Fibroblast of mammary gland (primary cell): ENCODE measurements at regions not wholly inside any gene's neighbourhood (a gene's known extent, or its start where the extent isn't known, plus 50 kb on each side); places are given as distances from the start of the nearest gene placed in this dataset.

Experiments used
- DNase-seq: peaks from one replicate; pipeline ENCODE4 v3.0.0-alpha.2; 2010; ENCODE audit warnings: low read depth
- H3K4me3 ChIP-seq: 2 replicates; pipeline ENCODE4 v1.5.1; 2011; ENCODE audit warnings: low read depth, mild to moderate bottlenecking, low read length, moderate library complexity; ENCODE audit not compliant: control insufficient read depth
- CTCF ChIP-seq: conservative IDR thresholded peaks from 2 replicates; pipeline ENCODE4 v1.5.1; 2011; ENCODE audit warnings: low read depth, low read length, inconsistent platforms; ENCODE audit not compliant: control insufficient read depth, insufficient read depth

- no peak overlapping the region for H3K4me3 ChIP-seq
- no peak for DNase-seq
- TF ChIP-seq CTCF, result no peak
These were observed 159.6 kb downstream of the ATPSCKMT start for GRCh38 chr5:10090074-10090473.

- no peak for TF ChIP-seq CTCF
- no peak overlapping the region for H3K4me3 ChIP-seq
- no peak for DNase-seq
These were observed 164.5 kb downstream of the ATPSCKMT start for GRCh38 chr5:10085185-10085584.

DNA sequence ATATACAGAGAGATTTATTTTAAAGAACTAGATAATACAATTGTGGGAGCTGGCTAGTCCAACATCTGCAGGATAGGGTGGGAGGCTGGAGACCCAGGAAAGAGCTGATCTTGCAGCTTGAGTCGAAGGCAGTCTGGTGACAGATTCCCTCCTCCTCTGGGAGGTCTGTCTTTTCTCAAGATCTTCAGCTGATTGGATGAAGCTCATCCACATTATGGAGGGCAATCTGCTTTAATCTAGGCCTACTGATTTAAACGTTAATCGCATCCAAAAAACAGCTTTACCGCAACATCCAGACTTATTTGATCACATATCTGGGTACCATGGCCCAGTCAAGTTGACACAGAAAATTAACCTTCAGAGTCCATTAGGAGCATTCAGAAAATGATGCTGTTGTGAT, 168.1 kb downstream of the ATPSCKMT start:
- H3K4me3 ChIP-seq, result no peak overlapping the region
- TF ChIP-seq CTCF, result no peak
- no peak for DNase-seq

GRCh38 chr5:10077791-10078545, 171.7 kb downstream of the ATPSCKMT start:
- DNase-seq, result peak; percentile 77
- H3K4me3 ChIP-seq, result no peak overlapping the region
- no peak for TF ChIP-seq CTCF

GRCh38 chr5:10073441-10074104, 176.1 kb downstream of the ATPSCKMT start:
- no peak for DNase-seq
- no peak for TF ChIP-seq CTCF
- H3K4me3 ChIP-seq, result no peak overlapping the region

GRCh38 chr5:10069637-10070313, 179.9 kb downstream of the ATPSCKMT start:
- TF ChIP-seq CTCF, result no peak
- no peak for DNase-seq
- H3K4me3 ChIP-seq, result no peak overlapping the region
